ENCODE measurements at regions not wholly inside any gene's neighbourhood (a gene's known extent, or its start where the extent isn't known, plus 50 kb on each side); places are given as distances from the start of the nearest gene placed in this dataset.
"Not testable (repeated sequence)": the region's sequence is repeated elsewhere in the genome, so short reads cannot be mapped to it uniquely, and the experiment has no call there.

DNA sequence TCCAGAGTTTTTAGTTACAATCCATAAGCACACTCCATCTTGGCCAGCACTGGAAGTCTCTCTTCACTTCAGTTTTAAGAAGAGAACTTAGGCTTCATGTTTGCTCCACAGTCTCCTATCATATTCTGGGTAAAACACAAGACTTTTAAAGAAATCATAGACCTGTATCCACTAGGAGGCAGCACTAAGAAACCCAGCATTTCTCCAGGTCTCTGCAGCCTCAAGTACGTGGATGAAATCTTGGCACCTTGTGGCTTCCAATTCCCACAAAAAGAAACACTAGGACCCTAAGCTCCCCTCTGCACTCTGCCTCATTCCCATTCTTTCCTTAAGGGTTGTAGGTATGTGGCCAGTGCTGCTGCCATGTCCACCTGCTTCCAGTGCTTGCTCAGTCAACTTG lies 367.3 kb upstream of the CASK start:
- H3F3A ChIP-seq (ENCODE audit: low read depth), result no peaks in the 10 kb centered on the region
- H3K27me3 ChIP-seq (ENCODE audit: insufficient read depth, low read length, poor library complexity, severe bottlenecking), result no peaks in the 10 kb centered on the region
- TF ChIP-seq CTCF (conservative IDR thresholded peaks at IDR 0.05; ENCODE audit: low read length) (peak; percentile 53), EZH2phosphoT487 (IDR thresholded peaks at IDR 0.05; ENCODE audit: borderline replicate concordance) (no peak)
- no peak overlapping the region for H3K9ac ChIP-seq (ENCODE audit: low read depth, low read length, poor library complexity, severe bottlenecking)
- H3K4me3 ChIP-seq (ENCODE audit: low read length, poor library complexity, severe bottlenecking), result no peak overlapping the region
- no peaks in the 10 kb centered on the region for H3K36me3 ChIP-seq (ENCODE audit: insufficient read depth, low read length)
- no peaks in the 10 kb centered on the region for H3K9me2 ChIP-seq (replicated peaks; ENCODE audit: low read depth, low read length)
- H2AFZ ChIP-seq (ENCODE audit: low read length), result no peak overlapping the region
- no peaks in the 10 kb centered on the region for H3K79me2 ChIP-seq (ENCODE audit: insufficient read depth, low read length)
- no peaks in the 10 kb centered on the region for H4K20me1 ChIP-seq (ENCODE audit: insufficient read depth, low read length, poor library complexity, severe bottlenecking)
- no peak overlapping the region for H3K4me2 ChIP-seq (ENCODE audit: low read depth, low read length, poor library complexity, severe bottlenecking)
- H3K9me3 ChIP-seq (ENCODE audit: insufficient read depth, low read depth, low read length), result no peaks in the 10 kb centered on the region
- no peaks in the 10 kb centered on the region for H3K4me1 ChIP-seq (ENCODE audit: insufficient read depth, low read length, poor library complexity, severe bottlenecking)

DNA sequence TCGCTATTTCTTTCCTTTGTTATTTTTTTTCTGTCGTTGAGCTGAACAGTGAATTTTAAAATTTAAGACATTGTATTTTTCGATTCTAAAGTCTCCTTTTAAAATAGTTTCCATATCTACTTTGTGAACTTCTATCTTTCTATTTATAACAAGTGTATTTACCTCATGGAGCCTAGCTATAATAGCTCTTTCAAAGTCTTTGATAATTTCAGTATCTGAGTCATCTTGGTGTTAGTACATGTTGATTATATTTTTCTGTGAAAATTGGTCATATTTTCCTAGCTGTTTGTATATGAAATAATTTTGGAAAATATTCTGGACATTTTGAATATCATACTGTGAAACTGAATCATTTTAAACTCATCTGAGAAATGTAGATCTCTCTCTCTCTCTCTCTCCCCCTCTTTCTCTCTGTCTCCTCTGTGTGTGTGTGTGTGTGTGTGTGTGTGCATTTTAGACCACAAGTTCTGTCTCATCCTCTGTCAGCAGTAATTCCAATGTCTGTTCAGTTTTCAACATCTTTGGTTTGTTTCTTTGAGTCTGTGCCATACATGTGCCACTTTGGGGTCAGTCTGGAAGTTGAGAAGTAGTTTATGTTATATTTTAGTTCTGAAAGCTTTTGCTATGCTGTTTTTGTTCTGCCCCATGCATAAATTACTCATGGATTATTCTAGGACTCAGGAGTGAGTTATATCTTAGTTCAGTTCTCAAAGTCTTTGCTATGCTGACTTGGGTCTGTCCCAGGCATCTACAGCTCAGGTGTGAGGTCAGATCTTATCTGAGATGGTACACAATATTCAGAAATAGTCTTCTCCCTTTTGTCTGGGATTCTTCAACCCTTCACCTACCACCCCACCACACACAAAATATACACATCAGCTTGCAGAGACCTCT lies 366.4 kb upstream of the CASK start:
- Histone ChIP-seq H3F3A (ENCODE audit: low read depth) (no peaks in the 10 kb centered on the region), H3K9ac (ENCODE audit: low read depth, low read length, poor library complexity, severe bottlenecking) (no peak overlapping the region), H4K20me1 (ENCODE audit: insufficient read depth, low read length, poor library complexity, severe bottlenecking) (no peaks in the 10 kb centered on the region), H3K9me2 (replicated peaks; ENCODE audit: low read depth, low read length) (no peaks in the 10 kb centered on the region), H2AFZ (ENCODE audit: low read length) (no peak overlapping the region), H3K9me3 (ENCODE audit: insufficient read depth, low read depth, low read length) (no peaks in the 10 kb centered on the region), H3K27me3 (ENCODE audit: insufficient read depth, low read length, poor library complexity, severe bottlenecking) (no peaks in the 10 kb centered on the region), H3K4me1 (ENCODE audit: insufficient read depth, low read length, poor library complexity, severe bottlenecking) (no peaks in the 10 kb centered on the region), H3K4me3 (ENCODE audit: low read length, poor library complexity, severe bottlenecking) (no peak overlapping the region), H3K36me3 (ENCODE audit: insufficient read depth, low read length) (no peaks in the 10 kb centered on the region), H3K4me2 (ENCODE audit: low read depth, low read length, poor library complexity, severe bottlenecking) (no peak overlapping the region), H3K79me2 (ENCODE audit: insufficient read depth, low read length) (no peaks in the 10 kb centered on the region)
- TF ChIP-seq EZH2phosphoT487 (IDR thresholded peaks at IDR 0.05; ENCODE audit: borderline replicate concordance) (no peak), CTCF (conservative IDR thresholded peaks at IDR 0.05; ENCODE audit: low read length) (no peak)

GRCh38 chrX:42285681-42286080 lies 362.3 kb upstream of the CASK start:
- H2AFZ ChIP-seq (ENCODE audit: low read length); H3K27me3 ChIP-seq (ENCODE audit: insufficient read depth, low read length, poor library complexity, severe bottlenecking); H3K9ac ChIP-seq (ENCODE audit: low read depth, low read length, poor library complexity, severe bottlenecking); H3K9me3 ChIP-seq (ENCODE audit: insufficient read depth, low read depth, low read length); H3K79me2 ChIP-seq (ENCODE audit: insufficient read depth, low read length); H3K4me1 ChIP-seq (ENCODE audit: insufficient read depth, low read length, poor library complexity, severe bottlenecking); H3K4me2 ChIP-seq (ENCODE audit: low read depth, low read length, poor library complexity, severe bottlenecking); H3K9me2 ChIP-seq (replicated peaks; ENCODE audit: low read depth, low read length); H3K4me3 ChIP-seq (ENCODE audit: low read length, poor library complexity, severe bottlenecking); H4K20me1 ChIP-seq (ENCODE audit: insufficient read depth, low read length, poor library complexity, severe bottlenecking); H3K36me3 ChIP-seq (ENCODE audit: insufficient read depth, low read length); H3F3A ChIP-seq (ENCODE audit: low read depth): not testable (repeated sequence)

All from Loucy (cell line).